ENCODE measurements at regions not wholly inside any gene's neighbourhood (a gene's known extent, or its start where the extent isn't known, plus 50 kb on each side); places are given as distances from the start of the nearest gene placed in this dataset.

DNA sequence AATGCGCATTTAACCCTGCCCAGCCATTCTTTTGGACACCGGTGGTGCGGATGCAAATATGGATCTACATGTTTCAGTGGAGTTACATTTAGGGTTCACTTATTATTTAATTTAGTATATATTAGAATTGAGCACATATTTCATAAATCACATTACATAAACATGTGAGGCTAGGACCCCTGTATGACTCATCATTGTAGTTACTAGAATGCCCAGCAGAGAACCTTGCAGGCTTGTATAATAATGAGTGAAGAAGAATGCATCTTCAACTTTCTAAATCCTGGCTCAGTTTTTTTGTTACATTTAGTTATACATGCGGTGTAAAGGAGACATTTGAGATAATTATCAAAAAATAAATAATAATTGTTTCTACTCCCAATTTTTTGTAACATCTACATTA lies 369.0 kb downstream of the ATP23 start:
- peak; percentile 23 to 83 for DNase-seq (ENCODE audit: low read depth in 2 of 2)

DNA sequence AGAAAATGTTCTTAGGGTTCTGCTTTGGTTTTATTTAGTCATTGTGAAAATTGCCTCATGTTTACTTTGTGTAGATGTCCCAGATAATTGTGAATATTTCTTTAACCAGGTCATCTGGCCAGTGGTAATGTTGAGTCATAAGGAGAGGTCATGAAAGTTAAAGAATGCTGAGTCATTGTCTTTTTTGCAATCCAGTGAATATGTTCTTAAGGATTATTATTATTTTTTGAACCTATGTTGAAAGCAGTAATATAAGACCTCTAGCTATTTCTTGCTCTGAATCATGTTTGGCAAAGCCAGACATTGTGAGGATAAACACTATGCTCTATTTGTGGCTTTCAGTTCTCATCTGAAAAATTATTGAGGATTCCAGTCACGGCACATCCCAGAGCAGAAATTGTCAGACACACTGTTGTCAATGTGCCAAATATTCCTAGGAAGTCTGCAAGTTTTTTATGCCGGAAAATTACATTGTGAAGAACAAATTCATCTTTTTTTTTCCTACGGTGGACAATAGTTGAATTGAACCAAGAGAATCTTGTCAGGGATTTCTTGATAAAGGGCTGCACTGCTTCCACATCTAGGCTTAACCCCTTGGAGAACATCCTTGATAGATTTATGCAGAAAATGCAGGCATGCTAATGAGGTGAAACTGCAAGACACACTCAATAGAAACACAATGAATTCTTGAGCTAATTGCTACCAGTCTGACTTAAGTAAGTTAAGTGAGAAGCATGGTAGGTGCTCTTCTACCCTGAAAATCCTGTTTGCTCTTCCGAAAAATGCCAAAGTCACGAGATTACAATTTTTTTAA lies 369.6 kb downstream of the ATP23 start:
- DNase-seq (ENCODE audit: low read depth in 2 of 2) = peak; percentile 73 to 97

DNA sequence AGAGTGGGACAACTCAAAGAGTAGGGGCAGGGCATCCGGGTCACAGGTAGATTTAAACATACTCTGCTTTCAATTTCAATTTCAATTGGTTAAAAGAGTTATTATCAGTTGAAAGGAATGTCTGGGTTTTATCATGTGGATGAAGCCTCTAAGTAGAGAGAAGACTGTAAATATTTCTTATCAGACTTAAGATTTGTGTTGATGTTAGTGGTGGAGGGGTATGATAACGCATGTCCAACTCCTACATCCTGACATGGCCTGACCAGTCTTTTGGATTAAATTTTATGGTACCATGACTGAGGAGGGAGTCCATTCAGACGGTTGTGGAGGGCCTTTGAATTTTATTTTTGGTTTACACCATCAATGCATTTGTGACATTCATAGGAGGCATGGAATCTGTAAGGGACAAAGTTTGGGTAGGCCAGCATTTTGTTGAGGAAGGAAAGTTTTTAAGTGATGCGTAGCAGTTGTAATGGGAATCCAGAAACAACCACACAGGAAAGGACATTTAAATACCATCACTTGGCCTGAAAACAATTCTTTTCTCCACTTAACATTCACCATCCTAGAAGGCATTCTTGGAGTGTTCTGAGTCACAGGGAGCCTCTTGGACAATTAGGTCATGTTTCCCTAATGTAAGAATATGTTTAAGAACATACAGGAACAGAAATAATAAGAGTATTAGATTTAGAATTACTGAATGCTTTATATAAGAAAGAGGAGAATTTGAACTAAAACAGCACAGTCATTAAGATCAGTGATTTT lies 371.9 kb downstream of the ATP23 start:
- DNase-seq (ENCODE audit: low read depth in 2 of 2) = peak in 1 of 2 donors; percentile 93

DNA sequence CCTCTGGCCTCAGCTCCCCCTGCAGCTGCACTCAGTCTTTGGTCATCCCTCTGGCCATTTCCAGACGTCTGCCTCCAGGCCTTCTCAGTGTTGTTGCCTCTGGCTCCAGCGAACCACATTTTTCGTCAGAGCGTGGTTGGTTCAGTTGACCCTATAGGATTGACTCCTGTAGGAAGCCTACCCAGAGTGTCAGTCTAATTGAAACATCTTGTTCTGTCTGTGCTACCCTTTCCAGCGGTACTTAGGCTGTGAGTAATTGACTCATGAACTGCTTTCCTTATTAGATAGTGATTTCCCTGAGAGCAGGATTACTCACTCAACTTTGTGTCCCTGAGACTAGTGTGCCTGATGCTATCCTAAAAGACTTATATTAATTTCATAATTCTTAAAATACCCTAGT lies 373.2 kb downstream of the ATP23 start:
- peak in 1 of 2 donors; percentile 73 for DNase-seq (ENCODE audit: low read depth in 2 of 2)

DNA sequence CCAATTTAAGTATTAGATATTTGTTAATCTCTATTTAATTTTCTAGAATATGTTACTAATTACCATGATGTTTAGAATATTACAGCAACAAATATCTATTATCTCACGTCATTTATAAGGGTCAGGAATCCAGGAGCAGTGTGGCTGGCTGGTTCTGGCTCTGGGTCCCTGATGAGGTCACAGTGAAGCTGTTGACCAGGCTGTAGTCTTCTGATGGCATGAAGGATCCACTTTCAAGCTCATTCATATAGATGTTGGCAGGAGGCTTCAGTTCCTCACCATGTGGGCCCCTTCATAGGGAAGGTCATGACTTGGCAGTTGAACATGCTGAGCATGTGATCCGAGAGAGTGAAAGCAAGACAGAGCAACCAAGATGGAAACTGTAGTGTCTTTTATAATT lies 375.6 kb downstream of the ATP23 start:
- DNase-seq (ENCODE audit: low read depth in 2 of 2) = no peak

DNA sequence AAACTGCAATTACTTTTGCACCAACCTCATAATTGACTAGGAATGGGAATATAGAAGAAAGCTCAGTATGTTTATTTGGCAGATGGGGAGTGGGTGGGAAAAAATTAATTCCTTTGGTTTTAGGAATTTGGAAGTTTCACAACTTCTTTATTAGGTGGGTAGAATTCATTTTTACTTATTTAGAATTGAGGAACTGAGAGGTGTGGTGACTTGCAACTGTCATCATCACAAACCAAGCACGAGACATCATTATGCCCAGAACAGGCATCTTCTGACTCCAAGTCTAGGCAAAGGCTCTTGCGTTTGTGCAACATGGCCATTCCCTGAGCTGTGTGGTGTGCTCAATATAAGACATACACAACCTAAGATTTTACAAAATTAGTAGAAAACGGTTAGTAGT lies 380.0 kb downstream of the ATP23 start:
- DNase-seq (ENCODE audit: low read depth in 2 of 2) = no peak

DNA sequence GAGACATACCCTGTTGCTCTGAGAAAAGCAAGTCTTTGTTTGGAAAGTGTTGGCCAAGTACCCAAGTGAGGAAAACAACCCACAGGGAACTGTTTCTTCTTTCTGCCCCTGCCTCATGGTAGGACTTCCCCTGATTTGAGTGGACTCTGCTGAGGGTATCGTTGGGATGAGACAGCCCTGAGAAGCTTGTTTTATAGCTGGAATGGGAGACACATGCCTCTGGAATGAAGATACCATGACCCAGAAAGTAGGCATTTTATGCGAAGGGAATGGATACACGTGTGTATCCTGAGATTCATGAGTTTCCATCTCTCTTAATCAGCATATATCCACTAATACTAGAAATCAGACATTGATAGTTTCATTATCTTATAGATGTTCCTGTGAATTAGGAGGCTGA lies 382.3 kb downstream of the ATP23 start:
- DNase-seq (ENCODE audit: low read depth in 2 of 2) = no peak

DNA sequence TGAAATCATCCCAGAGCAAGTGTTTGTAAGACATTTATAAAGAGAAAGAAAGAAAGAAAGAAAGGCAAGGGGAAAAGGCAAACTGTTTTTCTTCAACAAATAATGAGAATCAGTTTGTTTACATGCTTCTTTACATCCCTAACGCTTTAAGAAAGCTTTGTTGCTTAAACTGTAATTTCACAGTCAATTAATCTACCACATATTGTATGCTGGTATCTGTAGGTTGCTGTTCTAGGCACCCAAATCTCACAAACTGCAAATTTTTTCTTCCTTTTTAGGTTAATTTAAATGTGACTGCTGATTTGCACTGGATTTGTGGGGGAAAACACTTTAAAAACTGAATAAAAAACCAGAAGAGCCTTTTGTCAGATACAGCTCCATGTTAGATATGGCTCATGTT lies 384.2 kb downstream of the ATP23 start:
- no peak for DNase-seq (ENCODE audit: low read depth in 2 of 2)

DNA sequence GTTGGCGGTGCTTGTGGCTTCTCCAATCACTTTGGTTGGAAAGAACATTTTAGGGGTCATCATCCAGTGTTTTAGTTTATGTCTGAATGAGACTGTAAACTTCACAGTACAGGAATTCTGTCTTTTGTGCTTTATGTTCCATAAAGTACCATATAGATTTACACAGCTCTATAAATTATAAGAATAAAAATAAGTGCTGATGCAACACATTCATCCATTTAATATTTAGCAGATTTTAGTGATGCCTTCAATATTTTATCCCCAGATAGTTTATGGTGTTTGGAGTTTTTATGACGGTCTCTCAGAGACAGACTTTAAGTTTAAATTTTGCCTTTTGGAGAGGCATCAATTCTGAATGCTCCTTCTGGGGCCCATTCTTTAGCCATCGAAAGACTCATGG lies 385.2 kb downstream of the ATP23 start:
- no peak for DNase-seq (ENCODE audit: low read depth in 2 of 2)

DNA sequence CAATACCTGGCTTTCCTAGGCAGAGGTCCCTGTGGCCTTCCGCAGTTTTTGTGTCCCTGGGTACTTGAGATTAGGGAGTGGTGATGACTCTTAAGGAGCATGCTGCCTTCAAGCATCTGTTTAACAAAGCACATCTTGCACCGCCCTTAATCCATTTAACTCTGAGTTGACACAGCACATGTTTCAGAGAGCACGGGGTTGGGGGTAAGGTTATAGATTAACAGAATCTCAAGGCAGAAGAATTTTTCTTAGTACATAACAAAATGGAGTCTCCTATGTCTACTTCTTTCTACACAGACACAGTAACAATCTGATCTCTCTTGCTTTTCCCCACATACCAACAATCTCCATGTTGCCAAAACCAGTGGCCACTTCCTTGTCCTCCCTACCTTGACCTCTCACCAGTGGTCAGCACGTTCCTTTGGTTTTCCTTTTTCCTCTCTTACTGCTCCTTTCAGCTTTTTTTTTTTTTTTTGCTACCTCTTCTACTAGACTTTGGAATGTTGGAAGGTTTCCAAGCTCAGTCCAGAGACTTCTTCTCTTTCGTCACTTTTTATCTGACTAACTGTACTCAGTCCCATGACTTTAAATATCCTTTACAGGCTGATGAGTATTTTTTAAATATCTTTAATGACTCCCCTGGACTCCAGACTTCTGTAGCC lies 395.3 kb downstream of the ATP23 start:
- peak in 1 of 2 donors; percentile 91 for DNase-seq (ENCODE audit: low read depth in 2 of 2)

DNA sequence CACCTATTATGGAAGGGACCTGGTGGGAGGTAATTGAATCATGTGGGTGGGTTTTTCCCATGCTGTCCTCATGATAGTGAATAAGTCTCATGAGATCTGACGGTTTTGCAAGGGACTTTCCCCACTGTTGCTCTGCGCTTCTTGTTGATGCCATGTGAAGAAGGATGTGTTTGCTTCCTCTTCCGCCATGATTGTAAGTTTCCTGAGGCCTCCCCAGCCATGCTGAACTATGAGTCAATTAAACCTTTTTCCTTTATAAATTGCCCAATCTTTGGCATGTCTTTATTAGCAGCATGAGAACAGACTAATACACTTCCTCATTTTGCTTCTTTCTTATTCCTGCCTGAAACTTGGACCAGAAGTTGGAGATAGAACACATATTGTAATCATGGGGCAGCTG lies 396.2 kb downstream of the ATP23 start:
- peak in 1 of 2 donors; percentile 97 for DNase-seq (ENCODE audit: low read depth in 2 of 2)

DNA sequence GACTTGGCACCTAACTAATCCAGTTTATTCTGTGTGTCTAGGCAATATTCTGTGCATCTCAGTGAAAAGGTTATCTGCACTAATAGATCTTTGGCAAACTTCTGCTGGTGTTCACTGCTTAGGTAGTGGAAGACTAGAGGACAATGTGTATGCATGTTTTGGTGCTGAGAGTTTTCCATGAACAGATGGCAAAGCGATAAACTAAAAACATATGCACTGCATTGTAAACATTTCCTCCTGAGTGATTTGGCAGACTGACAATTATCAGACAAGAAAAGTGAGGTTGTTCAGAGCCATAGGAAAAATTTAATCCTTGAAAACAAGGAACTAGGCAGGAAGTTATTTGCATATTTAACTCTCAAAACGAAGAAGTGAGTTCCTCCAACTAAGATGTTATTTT lies 400.4 kb downstream of the ATP23 start:
- peak; percentile 88 to 98 for DNase-seq (ENCODE audit: low read depth in 2 of 2)

DNA sequence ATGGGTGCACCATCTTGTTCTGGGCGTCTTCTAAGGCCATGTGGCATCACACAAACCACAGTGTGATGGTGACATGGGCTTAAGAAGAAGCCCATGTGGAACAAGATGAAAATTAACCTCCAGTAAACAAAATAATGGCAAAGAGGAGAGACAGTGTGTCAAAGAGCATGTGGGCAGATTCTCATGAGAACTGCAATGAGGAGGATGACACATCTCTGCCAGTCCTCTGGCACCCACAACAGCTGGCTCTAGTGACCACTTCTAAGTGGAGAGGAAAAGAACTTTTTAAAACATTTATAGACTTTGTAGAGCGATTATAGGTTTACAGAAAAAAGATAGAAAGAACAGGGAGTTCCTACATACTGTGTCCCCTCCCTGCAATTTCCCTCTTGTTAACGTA lies 401.4 kb downstream of the ATP23 start:
- no peak for DNase-seq (ENCODE audit: low read depth in 2 of 2)

DNA sequence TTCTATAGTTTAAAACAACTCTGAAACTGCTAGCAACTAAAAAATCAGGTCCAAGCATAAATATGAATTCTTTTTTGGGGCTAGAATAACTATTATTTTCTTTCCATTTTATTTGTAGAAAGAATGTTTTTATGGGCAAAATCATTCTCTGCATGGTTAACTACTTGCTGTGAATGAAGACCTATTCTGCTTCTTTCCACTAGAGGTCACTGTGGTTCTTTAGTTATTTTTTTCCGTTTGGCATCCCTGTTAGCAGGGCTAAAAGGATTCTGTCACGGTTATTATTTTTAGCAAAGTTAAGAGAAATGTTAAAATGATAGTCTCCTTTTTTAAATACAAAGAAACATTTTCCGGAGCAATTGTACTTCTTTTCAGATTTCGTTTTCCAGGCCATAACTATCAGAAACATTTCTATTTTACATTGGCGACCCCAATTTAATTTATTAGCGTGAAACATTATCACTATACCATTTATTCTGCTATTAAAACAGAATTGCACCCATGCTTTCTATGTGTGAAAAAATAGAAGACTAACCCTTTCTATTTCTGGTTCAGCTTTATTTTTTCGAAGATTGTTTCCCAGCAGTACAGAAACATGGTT lies 404.8 kb downstream of the ATP23 start:
- DNase-seq (ENCODE audit: low read depth in 2 of 2) = peak; percentile 51 to 63

DNA sequence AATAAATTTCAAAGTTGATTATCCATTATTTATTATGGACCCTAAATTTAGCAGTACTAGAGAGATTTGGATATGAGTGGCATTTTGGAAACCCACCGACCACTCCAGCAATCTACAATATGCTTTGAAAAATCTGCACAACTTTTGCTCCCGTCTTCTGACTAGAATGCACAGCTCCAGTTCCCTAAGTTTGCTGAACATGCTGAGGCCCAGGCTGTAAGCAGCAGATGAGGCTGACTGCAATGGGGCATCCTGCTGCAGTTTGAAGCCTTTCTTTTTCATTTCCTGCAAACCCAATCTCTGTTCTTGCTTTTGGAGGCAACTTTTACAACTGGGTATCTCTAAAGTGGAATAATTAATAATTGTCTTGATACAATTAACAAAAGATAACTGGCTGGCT lies 405.8 kb downstream of the ATP23 start:
- no peak for DNase-seq (ENCODE audit: low read depth in 2 of 2)

DNA sequence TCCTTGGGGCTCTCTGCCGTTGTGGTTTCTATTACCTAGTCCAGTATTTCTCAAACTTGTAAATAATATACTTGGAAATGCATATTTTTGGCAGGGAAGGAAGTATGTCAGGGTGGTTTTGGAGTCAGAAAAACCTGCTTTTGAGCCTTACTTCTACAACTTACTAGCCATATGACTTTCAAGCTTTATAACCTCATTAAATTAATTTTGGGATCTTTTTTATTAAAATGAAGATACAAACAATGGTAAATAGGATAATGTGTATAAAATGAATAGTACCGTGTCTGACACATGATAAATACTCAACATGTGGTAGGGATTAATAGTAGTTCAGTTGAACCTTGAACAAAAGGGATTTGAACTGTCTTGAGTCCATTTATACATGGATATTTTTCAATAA lies 406.3 kb downstream of the ATP23 start:
- DNase-seq (ENCODE audit: low read depth in 2 of 2) = no peak

DNA sequence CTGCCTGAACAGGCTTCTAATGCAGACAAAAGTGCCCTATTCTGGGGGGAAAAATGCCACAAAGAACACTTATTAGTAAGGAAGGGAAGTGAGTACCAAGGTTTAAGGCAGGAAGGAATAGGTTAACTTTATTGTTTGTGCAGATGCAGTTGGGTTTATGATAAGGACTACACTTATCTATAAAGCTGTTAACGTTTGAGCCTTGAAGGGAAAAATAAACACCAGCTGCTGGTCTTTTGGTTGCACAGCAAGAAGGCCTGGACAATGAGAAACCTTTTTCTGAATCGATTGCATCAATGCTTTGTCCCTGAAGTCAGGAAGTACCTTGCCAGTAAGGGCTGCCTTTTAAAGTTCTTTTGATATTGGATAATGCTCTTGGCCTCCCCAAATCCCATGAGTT lies 407.8 kb downstream of the ATP23 start:
- DNase-seq (ENCODE audit: low read depth in 2 of 2) = no peak

DNA sequence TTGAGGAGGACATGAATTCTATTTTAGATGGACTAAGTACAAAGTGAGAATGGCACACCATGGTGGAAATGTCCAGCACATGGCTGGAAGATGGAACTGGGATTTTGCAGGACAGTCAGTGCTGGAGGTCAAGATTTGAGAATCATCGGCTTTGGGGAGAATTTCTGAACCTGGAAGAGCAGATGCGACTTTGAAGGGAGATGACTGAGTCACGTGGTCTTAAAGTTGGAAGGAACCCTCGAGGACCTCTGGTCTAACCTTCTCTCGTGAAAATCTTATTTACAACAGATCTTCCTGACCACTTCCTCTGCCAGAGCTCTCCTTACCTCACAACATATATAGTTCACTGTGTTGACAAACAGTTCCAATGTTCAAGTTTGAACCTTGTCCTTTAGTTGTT lies 415.4 kb downstream of the ATP23 start:
- no peak for DNase-seq (ENCODE audit: low read depth in 2 of 2)

DNA sequence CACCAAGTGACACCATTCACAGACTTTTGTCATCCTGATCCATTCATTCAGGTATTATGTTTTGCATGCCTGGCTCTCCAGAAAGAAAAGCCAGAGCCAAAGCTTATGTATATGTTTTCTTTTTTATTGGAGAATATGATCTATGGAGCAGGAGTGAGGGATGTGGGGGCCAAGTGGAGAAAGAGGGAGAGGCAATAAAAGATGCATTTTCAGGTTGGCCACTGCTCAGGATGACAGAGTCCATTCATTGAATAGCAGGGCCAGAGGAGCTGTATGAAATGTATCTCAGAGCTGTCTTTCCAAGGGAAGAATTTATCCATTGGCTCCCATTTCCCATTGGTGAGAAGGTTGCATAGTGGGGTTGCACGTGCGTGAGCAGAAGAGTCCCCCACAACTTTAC lies 416.1 kb downstream of the ATP23 start:
- no peak for DNase-seq (ENCODE audit: low read depth in 2 of 2)

DNA sequence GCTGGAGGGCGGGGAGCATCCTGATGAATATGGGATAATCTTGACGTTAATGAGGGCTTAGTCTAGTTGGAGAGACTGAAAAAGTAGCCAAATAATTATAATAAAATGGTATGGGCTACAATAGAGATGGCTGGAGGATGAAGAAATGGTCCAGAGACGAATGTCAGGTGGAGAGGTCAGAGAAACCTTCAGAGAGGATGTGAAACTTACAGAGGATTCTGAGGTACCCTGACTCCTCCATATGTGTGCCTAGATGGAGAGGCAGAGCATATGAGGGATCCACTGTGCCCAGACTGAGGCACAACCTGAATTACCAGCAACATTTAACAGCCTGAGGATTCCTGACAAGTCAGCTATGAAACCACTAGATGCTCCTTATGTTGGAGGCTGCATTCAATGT lies 417.0 kb downstream of the ATP23 start:
- no peak for DNase-seq (ENCODE audit: low read depth in 2 of 2)

DNA sequence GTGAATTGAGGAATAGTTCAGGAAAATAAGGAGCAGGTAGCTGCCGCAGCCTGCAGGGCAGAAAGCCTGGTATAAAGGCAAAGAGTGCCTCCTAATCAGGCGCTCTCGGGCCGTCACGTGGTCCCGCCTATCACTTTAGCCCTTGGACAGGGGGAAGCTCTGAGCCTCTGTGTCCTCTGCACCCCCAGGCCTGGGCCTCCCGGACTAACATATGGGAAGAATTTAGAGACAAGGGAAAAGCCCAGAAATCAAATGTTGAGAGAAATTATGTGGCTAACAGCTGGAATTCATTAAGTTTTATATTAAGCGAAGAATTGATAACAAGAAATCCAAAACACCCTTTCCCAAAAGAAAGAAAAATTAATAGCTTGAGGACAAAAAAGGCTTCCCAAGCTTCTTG lies 417.7 kb downstream of the ATP23 start:
- DNase-seq (ENCODE audit: low read depth in 2 of 2) = no peak

DNA sequence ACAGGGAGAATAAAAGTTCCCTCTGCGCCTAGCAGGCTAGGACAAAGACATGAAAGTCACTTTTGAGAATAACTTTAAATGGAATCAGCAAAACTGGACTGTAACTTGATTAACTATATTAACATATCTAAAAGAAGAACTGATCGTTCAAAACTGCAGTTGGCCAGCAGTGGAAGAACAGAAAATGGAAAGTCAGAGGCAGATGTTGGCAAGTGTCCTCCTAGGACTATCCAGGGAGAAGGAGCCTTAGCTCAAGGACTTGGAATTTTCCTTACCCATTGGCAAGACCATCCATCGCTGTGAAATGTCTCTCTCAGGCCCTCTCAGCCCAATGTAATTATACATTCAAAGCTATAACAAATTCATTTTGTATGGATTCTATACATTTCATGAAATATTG lies 419.7 kb downstream of the ATP23 start:
- no peak for DNase-seq (ENCODE audit: low read depth in 2 of 2)

Data from lung microvascular endothelial cell (primary cell).